ENCODE measurements at regions not wholly inside any gene's neighbourhood (a gene's known extent, or its start where the extent isn't known, plus 50 kb on each side); places are given as distances from the start of the nearest gene placed in this dataset.

GRCh38 chr13:87356314-87356713 lies 314.9 kb upstream of the SLITRK5 start:
- ChIA-PET POLR2A (no interaction called here), CTCF (no interaction called here)
- H3K9me3 ChIP-seq (ENCODE audit: control insufficient read depth, insufficient read depth, low read length), result no peaks in the 10 kb centered on the region; the same call in 1 of the 2 replicates
- H3K27ac ChIP-seq (ENCODE audit: low read depth, low read length), result no peak overlapping the region
- H3K4me3 ChIP-seq (ENCODE audit: low read depth, low read length), result no peak overlapping the region
- DNase-seq (ENCODE audit: low read depth, low spot score), result no peak
- H3K27me3 ChIP-seq (ENCODE audit: control insufficient read depth, insufficient read depth, low read length), result no peaks in the 10 kb centered on the region
- TF ChIP-seq CTCF (IDR thresholded peaks at IDR 0.05; ENCODE audit: low read depth, low read length), result no peak

GRCh38 chr13:87358319-87358718 lies 312.9 kb upstream of the SLITRK5 start:
- ChIA-PET POLR2A (no interaction called here), CTCF (interaction anchor here (0.6 kb wide), 1 partner anchor 353 kb away, joined by 4 read pairs; no protein-coding TSS in a partner anchor)
- H3K4me3 ChIP-seq (ENCODE audit: low read depth, low read length), result no peak overlapping the region
- no peak overlapping the region for H3K27ac ChIP-seq (ENCODE audit: low read depth, low read length)
- no peaks in the 10 kb centered on the region for H3K27me3 ChIP-seq (ENCODE audit: control insufficient read depth, insufficient read depth, low read length)
- H3K9me3 ChIP-seq (ENCODE audit: control insufficient read depth, insufficient read depth, low read length), result no peaks in the 10 kb centered on the region; the same call in 1 of the 2 replicates
- no peak for DNase-seq (ENCODE audit: low read depth, low spot score)
- TF ChIP-seq CTCF (IDR thresholded peaks at IDR 0.05; ENCODE audit: low read depth, low read length), result no peak

GRCh38 chr13:87361216-87361615 lies 310.0 kb upstream of the SLITRK5 start:
- no peak for TF ChIP-seq CTCF (IDR thresholded peaks at IDR 0.05; ENCODE audit: low read depth, low read length)
- no peaks in the 10 kb centered on the region for H3K9me3 ChIP-seq (ENCODE audit: control insufficient read depth, insufficient read depth, low read length)
- no peak overlapping the region for H3K4me3 ChIP-seq (ENCODE audit: low read depth, low read length)
- POLR2A ChIA-PET, result no interaction called here
- DNase-seq (ENCODE audit: low read depth, low spot score), result no peak
- CTCF ChIA-PET, result no interaction called here
- no peak overlapping the region for H3K27ac ChIP-seq (ENCODE audit: low read depth, low read length)
- H3K27me3 ChIP-seq (ENCODE audit: control insufficient read depth, insufficient read depth, low read length), result no peaks in the 10 kb centered on the region

GRCh38 chr13:87368639-87369038 lies 302.5 kb upstream of the SLITRK5 start:
- Histone ChIP-seq H3K27me3 (ENCODE audit: control insufficient read depth, insufficient read depth, low read length) (no peaks in the 10 kb centered on the region), H3K4me3 (ENCODE audit: low read depth, low read length) (no peak overlapping the region), H3K9me3 (ENCODE audit: control insufficient read depth, insufficient read depth, low read length) (no peaks in the 10 kb centered on the region), H3K27ac (ENCODE audit: low read depth, low read length) (no peak overlapping the region)
- no peak for TF ChIP-seq CTCF (IDR thresholded peaks at IDR 0.05; ENCODE audit: low read depth, low read length)
- DNase-seq (ENCODE audit: low read depth, low spot score), result no peak
- ChIA-PET CTCF (no interaction called here), POLR2A (no interaction called here)

- H3K4me3 ChIP-seq (ENCODE audit: low read depth, low read length), result no peak overlapping the region
- no peak overlapping the region for H3K27ac ChIP-seq (ENCODE audit: low read depth, low read length)
- no peaks in the 10 kb centered on the region for H3K27me3 ChIP-seq (ENCODE audit: control insufficient read depth, insufficient read depth, low read length)
- ChIA-PET POLR2A (no interaction called here), CTCF (no interaction called here)
- no peak for DNase-seq (ENCODE audit: low read depth, low spot score)
- H3K9me3 ChIP-seq (ENCODE audit: control insufficient read depth, insufficient read depth, low read length), result no peaks in the 10 kb centered on the region
- TF ChIP-seq CTCF (IDR thresholded peaks at IDR 0.05; ENCODE audit: low read depth, low read length), result no peak
These were observed 295.1 kb upstream of the SLITRK5 start for GRCh38 chr13:87376081-87376480.
